Activated CD8-positive, alpha-beta T cell treated with anti-CD3 and anti-CD28 coated beads for 36 hours (primary cell): ENCODE measurements at regions not wholly inside any gene's neighbourhood (a gene's known extent, or its start where the extent isn't known, plus 50 kb on each side); places are given as distances from the start of the nearest gene placed in this dataset.

Source experiments
- ATAC-seq: fragments of 200-7000 bp; cut with Tn5 transposase; one replicate; pipeline ENCODE4 v1.10.0; 2021; ENCODE audit warnings: mild to moderate bottlenecking, moderate library complexity
- CTCF ChIA-PET: fragments of 350-600 bp; sonication (Branson Sonifier 250); formaldehyde crosslinking; loops from one replicate; lab custom pipeline; 2021; ENCODE audit warnings: antibody characterized with exemption; lab: Charles Lee
- POLR2A ChIA-PET: fragments of 350-600 bp; sonication (Branson Sonifier 250); formaldehyde crosslinking; loops from one replicate; lab custom pipeline; 2021; ENCODE audit warnings: antibody characterized with exemption; lab: Charles Lee
- DNase-seq: peaks from one replicate; pipeline ENCODE4 v3.0.0-alpha.2; 2020
- H3K27ac Mint-ChIP-seq: one replicate; pipeline ENCODE4 v1.8.0; 2021; ENCODE audit warnings: mild to moderate bottlenecking, mixed read lengths
- H3K27me3 Mint-ChIP-seq: one replicate; pipeline ENCODE4 v1.8.0; 2021; ENCODE audit warnings: mixed read lengths
- H3K36me3 Mint-ChIP-seq: one replicate; pipeline ENCODE4 v1.8.0; 2021; ENCODE audit warnings: low read depth, mixed read lengths
- H3K4me1 Mint-ChIP-seq: one replicate; pipeline ENCODE4 v1.8.0; 2021; ENCODE audit warnings: low read depth, mixed read lengths
- H3K4me3 Mint-ChIP-seq: one replicate; pipeline ENCODE4 v1.8.0; 2021; ENCODE audit warnings: mild to moderate bottlenecking, moderate library complexity, mixed read lengths
- H3K9me3 Mint-ChIP-seq: one replicate; pipeline ENCODE4 v1.8.0; 2021; ENCODE audit warnings: mixed read lengths
- intact Hi-C: fragments of 100-400 bp; cut with micrococcal nuclease; formaldehyde crosslinking; loops from one replicate; pipeline ENCODE4 v1.10.0; 2022
- TF ChIP-seq, protein P1 (sequence below): fragments of 200-600 bp; IDR thresholded peaks from one replicate; pipeline ENCODE4 v1.8.0; 2022; ENCODE audit warnings: antibody characterized with exemption, mild to moderate bottlenecking

DNA sequence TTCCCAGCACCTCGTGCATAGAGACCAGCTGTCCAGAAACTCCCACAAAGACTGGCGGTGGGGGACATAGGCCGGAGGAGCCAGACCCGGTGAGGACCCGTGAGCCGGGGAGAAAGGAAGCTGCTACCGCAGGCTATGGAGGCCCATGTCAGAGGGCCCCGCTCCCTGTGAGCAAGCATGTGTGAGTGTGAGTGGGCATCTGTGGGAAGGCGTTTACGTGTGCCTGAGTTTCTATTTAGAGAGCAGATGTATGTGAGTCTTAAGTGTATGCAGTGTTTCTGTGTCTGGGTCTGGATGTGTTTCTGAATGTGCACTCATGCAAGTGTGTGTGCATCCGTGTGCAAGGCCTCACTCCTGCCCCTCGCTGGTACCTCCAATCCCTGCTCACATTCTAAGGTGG lies 187.8 kb upstream of the RAB6C start:
- intact Hi-C loops: no loop called here
- POLR2A ChIA-PET: no interaction called here
- no peak for ATAC-seq

DNA sequence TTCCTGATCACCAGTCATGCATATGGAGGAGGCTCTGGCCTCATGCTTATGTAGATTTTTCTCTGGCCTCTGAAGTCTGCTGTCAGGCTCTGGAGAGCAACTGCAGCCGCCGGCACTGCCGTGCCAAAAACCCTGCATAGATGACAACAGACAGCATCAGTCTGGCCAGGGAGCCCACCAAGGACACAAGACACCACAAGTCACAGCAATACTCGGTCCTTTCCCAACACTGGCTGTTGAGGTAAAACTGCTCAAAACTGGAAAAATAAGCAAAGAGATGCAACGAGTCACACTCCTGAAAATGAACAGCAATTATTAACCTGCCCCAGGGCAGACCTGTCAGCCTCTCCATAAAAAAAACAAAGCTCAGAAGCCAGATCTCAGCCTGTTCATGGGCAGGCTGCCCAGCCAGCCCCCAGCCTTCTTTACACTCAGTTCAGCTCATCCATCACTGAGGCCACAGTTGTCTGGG lies 186.0 kb upstream of the RAB6C start:
- TF ChIP-seq, protein P1, sequence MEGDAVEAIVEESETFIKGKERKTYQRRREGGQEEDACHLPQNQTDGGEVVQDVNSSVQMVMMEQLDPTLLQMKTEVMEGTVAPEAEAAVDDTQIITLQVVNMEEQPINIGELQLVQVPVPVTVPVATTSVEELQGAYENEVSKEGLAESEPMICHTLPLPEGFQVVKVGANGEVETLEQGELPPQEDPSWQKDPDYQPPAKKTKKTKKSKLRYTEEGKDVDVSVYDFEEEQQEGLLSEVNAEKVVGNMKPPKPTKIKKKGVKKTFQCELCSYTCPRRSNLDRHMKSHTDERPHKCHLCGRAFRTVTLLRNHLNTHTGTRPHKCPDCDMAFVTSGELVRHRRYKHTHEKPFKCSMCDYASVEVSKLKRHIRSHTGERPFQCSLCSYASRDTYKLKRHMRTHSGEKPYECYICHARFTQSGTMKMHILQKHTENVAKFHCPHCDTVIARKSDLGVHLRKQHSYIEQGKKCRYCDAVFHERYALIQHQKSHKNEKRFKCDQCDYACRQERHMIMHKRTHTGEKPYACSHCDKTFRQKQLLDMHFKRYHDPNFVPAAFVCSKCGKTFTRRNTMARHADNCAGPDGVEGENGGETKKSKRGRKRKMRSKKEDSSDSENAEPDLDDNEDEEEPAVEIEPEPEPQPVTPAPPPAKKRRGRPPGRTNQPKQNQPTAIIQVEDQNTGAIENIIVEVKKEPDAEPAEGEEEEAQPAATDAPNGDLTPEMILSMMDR: no peak
- intact Hi-C loops: no loop called here
- DNase-seq: no peak
- ChIA-PET POLR2A (no interaction called here), CTCF (no interaction called here)
- peaks cover 3% of the 10 kb centered on the region for H3K27me3 Mint-ChIP-seq
- H3K27ac Mint-ChIP-seq: no peak overlapping the region
- H3K9me3 Mint-ChIP-seq: no peaks in the 10 kb centered on the region
- no peaks in the 10 kb centered on the region for H3K4me1 Mint-ChIP-seq
- no peaks in the 10 kb centered on the region for H3K36me3 Mint-ChIP-seq
- no peak overlapping the region for H3K4me3 Mint-ChIP-seq
- no peak for ATAC-seq

More for the DNA sequence above, 187.8 kb upstream of the RAB6C start:
- Mint-ChIP-seq H3K27me3 (peaks cover 3% of the 10 kb centered on the region), H3K36me3 (no peaks in the 10 kb centered on the region), H3K4me3 (no peak overlapping the region), H3K4me1 (no peaks in the 10 kb centered on the region), H3K9me3 (no peaks in the 10 kb centered on the region), H3K27ac (no peak overlapping the region)
- CTCF ChIA-PET: interaction anchor here (1.2 kb wide), 1 partner anchor 43 kb away, joined by 4 read pairs; no protein-coding TSS in a partner anchor
- DNase-seq: no peak
- TF ChIP-seq, protein P1: no peak

DNA sequence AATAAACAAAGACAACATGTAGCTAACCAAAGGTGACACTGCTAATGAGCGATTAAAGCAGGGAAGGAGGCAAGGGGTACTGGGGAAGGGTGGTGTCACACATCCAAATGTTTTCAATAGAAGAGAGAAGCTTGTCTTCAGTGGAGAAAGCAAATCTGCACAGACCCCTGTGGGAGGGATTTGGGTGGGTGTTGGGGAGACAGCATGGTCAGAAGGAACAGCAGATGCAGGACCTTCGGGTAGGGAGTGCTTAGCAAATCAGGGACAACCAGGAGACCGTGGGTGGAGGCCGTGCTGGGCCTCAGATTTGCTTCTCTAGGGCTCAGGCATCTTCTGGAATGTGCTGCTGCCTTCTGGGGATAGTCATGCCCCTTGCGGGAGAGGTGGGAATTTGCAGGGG lies 185.3 kb upstream of the RAB6C start:
- Mint-ChIP-seq H3K9me3 (no peaks in the 10 kb centered on the region), H3K27me3 (no peaks in the 10 kb centered on the region), H3K27ac (no peak overlapping the region), H3K36me3 (no peaks in the 10 kb centered on the region), H3K4me3 (no peak overlapping the region), H3K4me1 (no peaks in the 10 kb centered on the region)
- intact Hi-C loops: no loop called here
- DNase-seq (no peak), ATAC-seq (no peak)
- TF ChIP-seq, protein P1: no peak
- ChIA-PET CTCF (no interaction called here), POLR2A (no interaction called here)

- no peak overlapping the region for H3K27ac Mint-ChIP-seq
- intact Hi-C loops: no loop called here
- no peaks in the 10 kb centered on the region for H3K27me3 Mint-ChIP-seq
- ChIA-PET POLR2A (no interaction called here), CTCF (no interaction called here)
- H3K36me3 Mint-ChIP-seq: no peaks in the 10 kb centered on the region
- ATAC-seq: no peak
- no peaks in the 10 kb centered on the region for H3K9me3 Mint-ChIP-seq
- H3K4me3 Mint-ChIP-seq: no peak overlapping the region
- no peaks in the 10 kb centered on the region for H3K4me1 Mint-ChIP-seq
- no peak for DNase-seq
- TF ChIP-seq, protein P1: no peak
Measured at GRCh38 chr2:129794540-129794939, 184.9 kb upstream of the RAB6C start.

DNA sequence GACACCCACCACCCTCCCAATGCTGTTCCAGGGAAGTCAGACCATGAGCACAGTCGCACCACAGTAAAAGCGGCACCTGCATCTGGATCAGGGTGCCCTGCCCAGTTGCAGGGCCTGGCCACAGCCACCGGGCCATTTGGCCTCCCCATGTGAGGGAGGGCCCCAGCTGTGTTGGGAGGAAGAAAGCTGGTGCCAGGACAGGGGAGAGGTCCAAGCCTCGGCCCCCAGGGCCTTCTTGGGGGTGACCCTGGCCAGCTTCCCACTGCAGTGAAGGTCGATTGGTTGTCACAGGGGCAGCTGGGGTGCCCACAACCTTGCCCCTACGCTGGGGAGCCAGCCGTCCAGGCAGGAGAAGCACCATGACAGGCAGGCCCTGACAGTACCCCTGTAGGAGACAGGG lies 183.2 kb upstream of the RAB6C start:
- intact Hi-C loops: no loop called here
- H3K4me1 Mint-ChIP-seq: no peaks in the 10 kb centered on the region
- no peak for DNase-seq
- no peak for ATAC-seq
- H3K9me3 Mint-ChIP-seq: no peaks in the 10 kb centered on the region
- POLR2A ChIA-PET: no interaction called here
- H3K4me3 Mint-ChIP-seq: no peak overlapping the region
- H3K27ac Mint-ChIP-seq: no peak overlapping the region
- CTCF ChIA-PET: no interaction called here
- H3K27me3 Mint-ChIP-seq: no peaks in the 10 kb centered on the region
- TF ChIP-seq, protein P1: no peak
- H3K36me3 Mint-ChIP-seq: no peaks in the 10 kb centered on the region
